IMR-90 (cell line): ENCODE measurements at regions not wholly inside any gene's neighbourhood (a gene's known extent, or its start where the extent isn't known, plus 50 kb on each side); places are given as distances from the start of the nearest gene placed in this dataset.

Experiments used
- ATAC-seq: fragments of 200-7000 bp; cut with Tn5 transposase; 2 replicates; pipeline ENCODE4 v1.9.1; 2020; ENCODE audit warnings: low read depth, mild to moderate bottlenecking, moderate library complexity
- BruUV-seq: library from RNA; stranded (reverse); fragments of 400-500 nt; replicated peaks from 2 replicates; lab custom pipeline; 2021; lab: Mats Ljungman, UMichigan
- CTCF ChIA-PET: fragments of 300-600 bp; formaldehyde crosslinking; extraction: SDS; loops from one replicate; lab custom pipeline; 2021; ENCODE audit warnings: antibody characterized with exemption; lab: Yijun Ruan, JAX
- POLR2A ChIA-PET: fragments of 300-600 bp; sonication (Branson Sonifier 250); formaldehyde crosslinking; loops from one replicate; lab custom pipeline; 2022; ENCODE audit warnings: antibody characterized with exemption; ENCODE audit not compliant: unreplicated experiment; lab: Charles Lee
- DNase-seq: peaks from one replicate; pipeline ENCODE4 v3.0.0; 2013
- H2AFZ ChIP-seq: replicated peaks from 2 replicates; pipeline ENCODE3; 2013; ENCODE audit warnings: low read length, mild to moderate bottlenecking; ENCODE audit not compliant: poor library complexity
- H2AK5ac ChIP-seq: 2 replicates; pipeline ENCODE4 v1.6.1; 2013; ENCODE audit warnings: low read depth, low read length, inconsistent platforms
- H2AK9ac ChIP-seq: replicated peaks from 2 replicates; pipeline ENCODE3; 2013; ENCODE audit warnings: mild to moderate bottlenecking, low read depth, low read length, moderate library complexity; ENCODE audit not compliant: poor library complexity
- H2BK120ac ChIP-seq: 2 replicates; pipeline ENCODE4 v1.6.1; 2013; ENCODE audit warnings: low read depth, low read length, inconsistent platforms
- H2BK15ac ChIP-seq: 3 replicates; pipeline ENCODE4 v1.6.1; 2013; ENCODE audit warnings: low read depth, low read length, inconsistent platforms
- H2BK20ac ChIP-seq: 2 replicates; pipeline ENCODE4 v1.6.1; 2013; ENCODE audit warnings: low read depth, mild to moderate bottlenecking, inconsistent platforms, low read length, moderate library complexity
- H2BK5ac ChIP-seq: 2 replicates; pipeline ENCODE4 v1.6.1; 2013; ENCODE audit warnings: mild to moderate bottlenecking, low read depth, low read length, inconsistent platforms; ENCODE audit not compliant: poor library complexity, severe bottlenecking
- H3K14ac ChIP-seq: replicated peaks from 2 replicates; pipeline ENCODE4 v1.6.1; 2013; ENCODE audit warnings: low read depth, low read length, inconsistent platforms
- H3K18ac ChIP-seq: 2 replicates; pipeline ENCODE4 v1.6.1; 2013; ENCODE audit warnings: low read depth, low read length, control low read depth
- H3K23ac ChIP-seq: 2 replicates; pipeline ENCODE4 v1.6.1; 2013; ENCODE audit warnings: low read depth, low read length, inconsistent platforms
- H3K27ac ChIP-seq: 2 replicates; pipeline ENCODE4 v1.5.1; 2013; ENCODE audit warnings: mild to moderate bottlenecking, control low read depth, low read length; ENCODE audit not compliant: insufficient read depth
- H3K27me3 ChIP-seq: 2 replicates; pipeline ENCODE4 v1.6.1; 2013; ENCODE audit warnings: low read length; ENCODE audit not compliant: control insufficient read depth, insufficient read depth
- H3K36me3 ChIP-seq: 2 replicates; pipeline ENCODE4 v1.6.1; 2013; ENCODE audit warnings: low read length, mixed read lengths; ENCODE audit not compliant: control insufficient read depth, insufficient read depth
- H3K4ac ChIP-seq: 2 replicates; pipeline ENCODE4 v1.6.1; 2013; ENCODE audit warnings: low read depth, low read length, inconsistent platforms
- H3K4me1 ChIP-seq: 2 replicates; pipeline ENCODE4 v1.6.1; 2013; ENCODE audit warnings: low read length, mixed read lengths; ENCODE audit not compliant: control insufficient read depth, insufficient read depth
- H3K4me2 ChIP-seq: 2 replicates; pipeline ENCODE4 v1.6.1; 2013; ENCODE audit warnings: low read depth, mild to moderate bottlenecking, control low read depth, low read length, moderate library complexity
- H3K4me3 ChIP-seq: 2 replicates; pipeline ENCODE4 v1.5.1; 2013; ENCODE audit warnings: low read depth, mild to moderate bottlenecking, control low read depth, low read length, moderate library complexity; ENCODE audit not compliant: insufficient read depth
- H3K56ac ChIP-seq: 2 replicates; pipeline ENCODE4 v1.6.1; 2013; ENCODE audit warnings: low read length, inconsistent platforms; ENCODE audit not compliant: insufficient read depth; ENCODE audit errors: extremely low read depth
- H3K79me1 ChIP-seq, 2 experiments: 2 replicates each; pipeline ENCODE4 v1.6.1; 2013; ENCODE audit warnings: low read length in 2 of 2, inconsistent platforms in 1 of 2, low read depth in 1 of 2
- H3K9ac ChIP-seq: 2 replicates; pipeline ENCODE4 v1.6.1; 2013; ENCODE audit warnings: low read depth, low read length, control low read depth
- H3K9me1 ChIP-seq: 2 replicates; pipeline ENCODE4 v1.6.1; 2013; ENCODE audit warnings: low read length, inconsistent platforms; ENCODE audit not compliant: insufficient read depth
- H3K9me3 ChIP-seq: 2 replicates; pipeline ENCODE4 v1.6.1; 2013; ENCODE audit warnings: low read length; ENCODE audit not compliant: control insufficient read depth, insufficient read depth
- H4K20me1 ChIP-seq: 2 replicates; pipeline ENCODE4 v1.6.1; 2013; ENCODE audit warnings: low read length, inconsistent platforms; ENCODE audit not compliant: insufficient read depth
- H4K5ac ChIP-seq: 2 replicates; pipeline ENCODE4 v1.6.1; 2013; ENCODE audit warnings: mild to moderate bottlenecking, low read depth, low read length, control low read depth
- H4K8ac ChIP-seq, 2 experiments: 2 replicates each; pipeline ENCODE4 v1.6.1; 2013; ENCODE audit warnings: low read depth in 2 of 2, low read length in 2 of 2, control low read depth in 1 of 2, inconsistent platforms in 1 of 2
- H4K91ac ChIP-seq: 2 replicates; pipeline ENCODE4 v1.6.1; 2013; ENCODE audit warnings: low read depth, low read length, inconsistent platforms; ENCODE audit not compliant: insufficient read depth
- CEBPB ChIP-seq: IDR thresholded peaks from 2 replicates; pipeline ENCODE4 v1.6.1; 2012; ENCODE audit warnings: low read depth, low read length, improper control_type of control experiment
- CTCF ChIP-seq: conservative IDR thresholded peaks from 2 replicates; pipeline ENCODE4 v1.5.1; 2012; ENCODE audit warnings: mild to moderate bottlenecking, low read depth, low read length, improper control_type of control experiment
- USF2 ChIP-seq: fragments of 150-350 bp; IDR thresholded peaks from 2 replicates; pipeline ENCODE4 v1.6.1; 2017; ENCODE audit warnings: mild to moderate bottlenecking, antibody characterized with exemption, low read length, low read depth
- WGBS, 2 experiments: methylation state at CpG; one replicate each; pipeline versions ENCODE4 v1.1.5 to v1.1.7; 2013; ENCODE audit warnings: missing lambda C conversion rate in 2 of 2; ENCODE audit not compliant: insufficient read length in 1 of 2; ENCODE audit errors: extremely low coverage in 2 of 2; 5-methylcytosine and 5-hydroxymethylcytosine counted together
- dilution Hi-C: fragments of 300-500 bp; cut with HindIII; formaldehyde crosslinking; loops from one replicate; pipeline ENCODE4 v1.14.3; 2018; ENCODE audit warnings: low sequenced_read_pairs; ENCODE audit not compliant: unreplicated experiment
- in situ Hi-C: fragments of 300-500 bp; cut with MboI; formaldehyde crosslinking; loops from 3 replicates; pipeline ENCODE4 v1.14.3; 2019; ENCODE audit warnings: low sequenced_read_pairs, inconsistent platforms, mixed read lengths
- intact Hi-C: fragments of 100-400 bp; cut with micrococcal nuclease; formaldehyde crosslinking; loops from 2 replicates; pipeline ENCODE4 v1.10.0; 2022

- Histone ChIP-seq H3K9me3 (no peaks in the 10 kb centered on the region), H3K56ac (no peak overlapping the region), H4K8ac (no peak overlapping the region), H3K4me1 (peaks cover 29% of the 10 kb centered on the region; the same call in 1 of the 2 replicates), H4K20me1 (no peaks in the 10 kb centered on the region), H3K27me3 (no peaks in the 10 kb centered on the region), H4K5ac (no peak overlapping the region; the same call in 1 of the 2 replicates), H2BK20ac (no peak overlapping the region), H3K4me2 (no peak overlapping the region), H3K4me3 (no peak overlapping the region), H2BK120ac (peak overlapping the region; percentile 21; the same call in 1 of the 2 replicates), H3K23ac (peak overlapping the region; percentile 52; the same call in 1 of the 2 replicates), H3K9ac (no peak overlapping the region), H3K36me3 (no peaks in the 10 kb centered on the region), H2BK5ac (no peak overlapping the region), H3K27ac (no peak overlapping the region), H3K14ac (no peak overlapping the region), H2AK5ac (peak overlapping the region; percentile 56), H3K18ac (no peak overlapping the region; the same call in 1 of the 2 replicates), H3K9me1 (peaks cover 16% of the 10 kb centered on the region), H2BK15ac (peak overlapping the region; percentile 53; the same call in 1 of the 3 replicates), H2AK9ac (no peak overlapping the region), H3K79me1 (no peaks in the 10 kb centered on the region), H3K4ac (0 out of 2 replicates have a peak overlapping the region, but pooled peaks have one; percentile 27), H4K91ac (no peak overlapping the region), H2AFZ (no peak overlapping the region)
- in situ Hi-C loops, result no loop called here
- dilution Hi-C loops, result no loop called here
- ChIA-PET CTCF (interaction anchor here (0.6 to 1.5 kb wide), 2 partner anchors 10 to 324 kb away, joined by 3 read pairs; no protein-coding TSS in a partner anchor), POLR2A (no interaction called here)
- TF ChIP-seq CTCF (no peak), CEBPB (no peak), USF2 (no peak)
- intact Hi-C loops, result no loop called here
- no CpG with 5 or more reads among the region's 9 CpGs for WGBS, 2 experiments
- ATAC-seq (no peak), DNase-seq (no peak)
- BruUV-seq, result no TSS peak
Measured at GRCh38 chr9:16102154-16102553, 549.3 kb downstream of the CCDC171 start.
